HCT116 (cell line): ENCODE measurements at regions not wholly inside any gene's neighbourhood (a gene's known extent, or its start where the extent isn't known, plus 50 kb on each side); places are given as distances from the start of the nearest gene placed in this dataset.

Experiments used
- ATAC-seq: fragments of 200-7000 bp; cut with Tn5 transposase; 2 replicates; pipeline ENCODE4 v1.9.1; 2020; ENCODE audit warnings: mild to moderate bottlenecking, moderate library complexity
- BruUV-seq: library from RNA; stranded (reverse); fragments of 400-500 nt; replicated peaks from 2 replicates; lab custom pipeline; 2021; lab: Mats Ljungman, UMichigan
- CTCF ChIA-PET: fragments of 300-600 bp; sonication (Branson Sonifier 250); formaldehyde crosslinking; loops from one replicate; lab custom pipeline; 2021; ENCODE audit warnings: antibody characterized with exemption; lab: Charles Lee
- POLR2A ChIA-PET: fragments of 300-600, 350-600 bp; sonication (Branson Sonifier 250); formaldehyde crosslinking; loops from one replicate; lab custom pipeline; 2021; ENCODE audit warnings: antibody characterized with exemption; lab: Charles Lee
- RAD21 ChIA-PET, 2 experiments: fragments of 300-600 bp; sonication (Branson Sonifier 250); formaldehyde crosslinking; loops; one replicate each; lab custom pipeline; 2023; ENCODE audit warnings: low total read pairs in 2 of 2; ENCODE audit not compliant: uncharacterized antibody in 2 of 2, unreplicated experiment in 2 of 2, low non-redundant PET in 1 of 2; lab: Charles Lee
- DNase-seq: peaks from one replicate; pipeline ENCODE4 v3.0.0-alpha.2; 2010; ENCODE audit warnings: low read depth, low spot score
- H2AFZ ChIP-seq: fragments of 200-600 bp; shearing (Covaris generic), sonication (generic); 2 replicates; pipeline ENCODE4 v1.6.1; 2017; ENCODE audit warnings: low read depth, mixed run types, mixed read lengths, antibody characterized with exemption, low read length; ENCODE audit not compliant: poor library complexity, severe bottlenecking
- H3K27ac ChIP-seq: 2 replicates; pipeline ENCODE4 v1.5.1; 2012; ENCODE audit warnings: low read depth, low read length
- H3K27me3 ChIP-seq: fragments of 200-600 bp; sonication (generic); 2 replicates; pipeline ENCODE4 v1.6.1; 2016; ENCODE audit warnings: mixed run types, low read length, mixed read lengths; ENCODE audit not compliant: insufficient read depth
- H3K36me3 ChIP-seq, 2 experiments: fragments of 200-500 bp in 1 of 2; fragments of 200-600 bp in 1 of 2; sonication (Bioruptor generic) in 1 of 2; sonication (generic) in 1 of 2; 2 replicates each; pipeline versions ENCODE4 v1.5.1 to v1.6.1; 2014 to 2016; ENCODE audit warnings: low read length in 2 of 2, inconsistent platforms in 1 of 2, mixed read lengths in 1 of 2, mixed run types in 1 of 2; ENCODE audit not compliant: insufficient read depth in 2 of 2, control insufficient read depth in 1 of 2
- H3K4me1 ChIP-seq, 2 experiments: fragments of 200-600 bp in 1 of 2; sonication (generic) in 1 of 2; 2 replicates each; pipeline versions ENCODE4 v1.5.1 to v1.6.1; 2012 to 2017; ENCODE audit warnings: low read length in 2 of 2, inconsistent platforms in 1 of 2, mild to moderate bottlenecking in 1 of 2, mixed read lengths in 1 of 2, mixed run types in 1 of 2, moderate library complexity in 1 of 2; ENCODE audit not compliant: insufficient read depth in 2 of 2, control insufficient read depth in 1 of 2
- H3K4me2 ChIP-seq: fragments of 200-600 bp; sonication (generic); 2 replicates; pipeline ENCODE4 v1.6.1; 2017; ENCODE audit warnings: mixed run types, low read length, mixed read lengths
- H3K4me3 ChIP-seq, 2 experiments: fragments of 200-600 bp in 1 of 2; sonication (generic) in 1 of 2; replicated peaks in 1 of 2; 2 replicates each; pipeline ENCODE4 v1.5.1; 2011 to 2016; ENCODE audit warnings: low read length in 2 of 2, control low read depth in 1 of 2, low read depth in 1 of 2, mild to moderate bottlenecking in 1 of 2, mixed read lengths in 1 of 2, mixed run types in 1 of 2
- H3K79me2 ChIP-seq: fragments of 200-600 bp; sonication (generic); 2 replicates; pipeline ENCODE4 v1.6.1; 2017; ENCODE audit warnings: mild to moderate bottlenecking, mixed run types, low read length, moderate library complexity, mixed read lengths; ENCODE audit not compliant: insufficient read depth
- H3K9ac ChIP-seq: fragments of 200-600 bp; sonication (generic); 2 replicates; pipeline ENCODE4 v1.6.1; 2016; ENCODE audit warnings: low read length, mixed read lengths
- H3K9me2 ChIP-seq: fragments of 200-600 bp; sonication (generic), shearing (Covaris generic); 2 replicates; pipeline ENCODE4 v1.6.1; 2017; ENCODE audit warnings: mixed run types, mild to moderate bottlenecking, moderate library complexity; ENCODE audit not compliant: insufficient read depth
- H3K9me3 ChIP-seq, 2 experiments: fragments of 200-500 bp in 1 of 2; fragments of 200-600 bp in 1 of 2; sonication (Bioruptor generic) in 1 of 2; sonication (generic) in 1 of 2; 2 replicates each; pipeline ENCODE4 v1.6.1; 2014 to 2017; ENCODE audit warnings: low read length in 2 of 2, mixed read lengths in 2 of 2, inconsistent platforms in 1 of 2, low read depth in 1 of 2, mild to moderate bottlenecking in 1 of 2, mixed run types in 1 of 2, moderate library complexity in 1 of 2; ENCODE audit not compliant: control insufficient read depth in 1 of 2, insufficient read depth in 1 of 2
- H4K20me1 ChIP-seq: fragments of 200-600 bp; sonication (generic), shearing (Covaris generic); 2 replicates; pipeline ENCODE4 v1.6.1; 2017; ENCODE audit warnings: mixed run types, mild to moderate bottlenecking, moderate library complexity; ENCODE audit not compliant: insufficient read depth
- CBX3 ChIP-seq: IDR thresholded peaks from 2 replicates; pipeline ENCODE4 v1.6.1; 2012; ENCODE audit warnings: low read depth
- EGR1 ChIP-seq: IDR thresholded peaks from 2 replicates; pipeline ENCODE4 v1.6.1; 2012; ENCODE audit warnings: low read depth
- ELF1 ChIP-seq: IDR thresholded peaks from 2 replicates; pipeline ENCODE4 v1.6.1; 2012; ENCODE audit warnings: low read depth, borderline replicate concordance
- EZH2 ChIP-seq: fragments of 200-600 bp; sonication (generic); IDR thresholded peaks from 2 replicates; pipeline ENCODE4 v1.6.1; 2017; ENCODE audit warnings: antibody characterized with exemption, mixed run types
- FOSL1 ChIP-seq: IDR thresholded peaks from 2 replicates; pipeline ENCODE4 v1.6.1; 2012; ENCODE audit warnings: low read depth
- JUND ChIP-seq: IDR thresholded peaks from 2 replicates; pipeline ENCODE4 v1.6.1; 2012
- POLR2AphosphoS5 ChIP-seq: IDR thresholded peaks from 2 replicates; pipeline ENCODE4 v1.6.1; 2011; ENCODE audit warnings: mild to moderate bottlenecking, low read depth, low read length, moderate library complexity
- RAD21 ChIP-seq: IDR thresholded peaks from 2 replicates; pipeline ENCODE4 v1.6.1; 2012; ENCODE audit warnings: low read depth, mild to moderate bottlenecking
- REST ChIP-seq: IDR thresholded peaks from 2 replicates; pipeline ENCODE4 v1.6.1; 2012; ENCODE audit warnings: low read depth
- SIN3A ChIP-seq: IDR thresholded peaks from 2 replicates; pipeline ENCODE4 v1.6.1; 2012; ENCODE audit warnings: low read depth
- SRF ChIP-seq: IDR thresholded peaks from 2 replicates; pipeline ENCODE4 v1.6.1; 2012; ENCODE audit warnings: low read depth
- ZFX ChIP-seq: fragments of 450-650 bp; IDR thresholded peaks from 2 replicates; pipeline ENCODE4 v1.6.1; 2017
- intact Hi-C: fragments of 100-400 bp; cut with micrococcal nuclease; formaldehyde crosslinking; loops from 2 replicates; pipeline ENCODE4 v1.10.0; 2022
- TF ChIP-seq, protein P1 (sequence below): IDR thresholded peaks from 2 replicates; pipeline ENCODE4 v1.6.1; 2011; ENCODE audit warnings: mild to moderate bottlenecking, low read length, moderate library complexity; ENCODE audit not compliant: insufficient replicate concordance; ENCODE audit errors: extremely low read depth
- TF ChIP-seq, protein P2 (sequence below): IDR thresholded peaks from 2 replicates; pipeline ENCODE4 v1.6.1; 2012
- TF ChIP-seq, protein P3 (sequence below): IDR thresholded peaks from 2 replicates; pipeline ENCODE4 v1.6.1; 2012

GRCh38 chr6:90863043-90863442 is 276.2 kb upstream of the MAP3K7 start:
- intact Hi-C loops = no loop called here

GRCh38 chr6:90860822-90861601 is 274.1 kb upstream of the MAP3K7 start:
- Histone ChIP-seq H2AFZ (no peak overlapping the region), H3K27ac (no peak overlapping the region), H3K4me2 (no peak overlapping the region), H3K9ac (no peak overlapping the region), H3K4me3 (no peak overlapping the region), H3K4me1 (no peaks in the 10 kb centered on the region), H3K27me3 (no peaks in the 10 kb centered on the region), H3K9me3 (no peaks in the 10 kb centered on the region), H3K79me2 (no peaks in the 10 kb centered on the region), H3K36me3 (no peaks in the 10 kb centered on the region), H3K9me2 (no peaks in the 10 kb centered on the region), H4K20me1 (no peaks in the 10 kb centered on the region)
- ATAC-seq (peak; percentile 53; the same call in 1 of the 2 replicates), DNase-seq (no peak)
- CTCF ChIA-PET = interaction anchor here (1.5 kb wide), 1 partner anchor 230 kb away, joined by 4 read pairs; no protein-coding TSS in a partner anchor
- RAD21 ChIA-PET = no interaction called here
- BruUV-seq = no TSS peak
- intact Hi-C loops = no loop called here
- POLR2A ChIA-PET = no interaction called here
- TF ChIP-seq, protein P1, sequence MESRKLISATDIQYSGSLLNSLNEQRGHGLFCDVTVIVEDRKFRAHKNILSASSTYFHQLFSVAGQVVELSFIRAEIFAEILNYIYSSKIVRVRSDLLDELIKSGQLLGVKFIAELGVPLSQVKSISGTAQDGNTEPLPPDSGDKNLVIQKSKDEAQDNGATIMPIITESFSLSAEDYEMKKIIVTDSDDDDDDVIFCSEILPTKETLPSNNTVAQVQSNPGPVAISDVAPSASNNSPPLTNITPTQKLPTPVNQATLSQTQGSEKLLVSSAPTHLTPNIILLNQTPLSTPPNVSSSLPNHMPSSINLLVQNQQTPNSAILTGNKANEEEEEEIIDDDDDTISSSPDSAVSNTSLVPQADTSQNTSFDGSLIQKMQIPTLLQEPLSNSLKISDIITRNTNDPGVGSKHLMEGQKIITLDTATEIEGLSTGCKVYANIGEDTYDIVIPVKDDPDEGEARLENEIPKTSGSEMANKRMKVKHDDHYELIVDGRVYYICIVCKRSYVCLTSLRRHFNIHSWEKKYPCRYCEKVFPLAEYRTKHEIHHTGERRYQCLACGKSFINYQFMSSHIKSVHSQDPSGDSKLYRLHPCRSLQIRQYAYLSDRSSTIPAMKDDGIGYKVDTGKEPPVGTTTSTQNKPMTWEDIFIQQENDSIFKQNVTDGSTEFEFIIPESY = no peak
- TF ChIP-seq EZH2 = no peak
- TF ChIP-seq SIN3A = no peak
- TF ChIP-seq REST = no peak
- TF ChIP-seq EGR1 = no peak
- no peak for TF ChIP-seq ELF1
- TF ChIP-seq, protein P2, sequence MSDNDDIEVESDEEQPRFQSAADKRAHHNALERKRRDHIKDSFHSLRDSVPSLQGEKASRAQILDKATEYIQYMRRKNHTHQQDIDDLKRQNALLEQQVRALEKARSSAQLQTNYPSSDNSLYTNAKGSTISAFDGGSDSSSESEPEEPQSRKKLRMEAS = no peak
- no peak for TF ChIP-seq CBX3
- TF ChIP-seq ZFX = no peak
- TF ChIP-seq RAD21 = peak; percentile 41
- TF ChIP-seq, protein P3, sequence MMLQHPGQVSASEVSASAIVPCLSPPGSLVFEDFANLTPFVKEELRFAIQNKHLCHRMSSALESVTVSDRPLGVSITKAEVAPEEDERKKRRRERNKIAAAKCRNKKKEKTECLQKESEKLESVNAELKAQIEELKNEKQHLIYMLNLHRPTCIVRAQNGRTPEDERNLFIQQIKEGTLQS = no peak
- no peak for TF ChIP-seq SRF

More at GRCh38 chr6:90863043-90863442, 276.2 kb upstream of the MAP3K7 start:
- Histone ChIP-seq H3K4me1 (no peaks in the 10 kb centered on the region), H3K9ac (no peak overlapping the region), H3K36me3 (no peaks in the 10 kb centered on the region), H3K4me3 (no peak overlapping the region), H2AFZ (no peak overlapping the region), H3K27ac (no peak overlapping the region), H3K9me3 (no peaks in the 10 kb centered on the region), H3K79me2 (no peaks in the 10 kb centered on the region), H3K27me3 (no peaks in the 10 kb centered on the region), H3K4me2 (no peak overlapping the region), H3K9me2 (no peaks in the 10 kb centered on the region), H4K20me1 (no peaks in the 10 kb centered on the region)
- TF ChIP-seq JUND (no peak), FOSL1 (no peak), POLR2AphosphoS5 (no peak)
- RAD21 ChIA-PET = no interaction called here
- POLR2A ChIA-PET = no interaction called here
- no peak for ATAC-seq
- no TSS peak for BruUV-seq
- no peak for DNase-seq
- CTCF ChIA-PET = no interaction called here
